A172 (cell line): ENCODE measurements at regions not wholly inside any gene's neighbourhood (a gene's known extent, or its start where the extent isn't known, plus 50 kb on each side); places are given as distances from the start of the nearest gene placed in this dataset.
A peak's percentile ranks its signal among the peaks of the same experiment; 100 is the strongest.

ENCODE experiments used
- DNase-seq: peaks from one replicate; pipeline ENCODE4 v3.0.0-alpha.2; 2015; ENCODE audit warnings: low spot score

- DNase-seq: no peak
Observed at GRCh38 chr5:98053170-98053569, 720.3 kb upstream of the RGMB start.

DNA sequence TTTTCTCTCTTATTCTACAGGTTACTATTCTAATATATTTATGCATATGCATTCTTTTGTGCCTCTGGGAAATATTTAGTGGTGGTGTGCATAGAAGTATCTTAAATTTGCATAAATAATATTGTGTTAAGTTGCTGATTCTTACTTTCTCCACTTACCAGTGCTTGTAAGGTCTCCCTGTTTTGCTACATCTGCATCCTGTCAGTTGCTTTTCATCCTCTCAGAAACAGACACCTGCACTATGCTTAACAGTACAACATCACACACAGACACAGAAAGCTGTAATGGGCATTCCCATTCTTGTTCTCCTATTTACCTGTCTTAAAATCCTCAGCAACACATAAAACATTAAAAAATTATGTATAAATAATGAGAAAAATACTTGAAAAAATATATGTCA, 713.3 kb upstream of the RGMB start:
- no peak for DNase-seq

GRCh38 chr5:98064118-98064685, 709.3 kb upstream of the RGMB start:
- no peak for DNase-seq

DNA sequence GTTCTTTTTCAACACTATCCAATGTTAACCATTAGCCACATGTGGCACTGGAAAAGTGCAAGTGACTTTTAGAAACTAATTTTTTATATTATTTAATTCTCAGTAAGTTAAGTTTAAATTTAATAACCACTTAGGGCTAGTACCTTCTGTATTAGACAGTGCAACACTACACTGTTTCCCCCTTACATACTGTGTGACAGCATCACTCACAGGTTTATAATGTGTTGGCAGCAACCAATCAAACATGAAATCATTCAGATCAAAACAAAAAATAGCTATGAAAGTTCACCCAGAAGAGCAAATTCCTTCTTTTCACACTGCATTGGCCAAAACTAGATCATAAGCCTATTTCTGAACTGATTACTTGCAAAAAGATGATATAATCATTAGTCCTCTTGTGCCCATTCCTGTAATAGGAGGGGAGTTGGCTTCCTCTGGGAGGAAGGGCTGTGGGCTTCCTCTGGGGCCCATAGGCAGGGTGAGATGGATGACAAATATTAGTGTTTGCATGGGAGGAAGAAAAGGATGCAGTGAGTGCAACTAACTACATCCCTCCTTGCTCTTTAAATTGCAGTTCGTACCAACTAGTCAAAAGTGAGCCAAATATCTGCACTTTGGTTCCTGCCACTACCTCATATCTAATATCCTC, 708.1 kb upstream of the RGMB start:
- no peak for DNase-seq

GRCh38 chr5:98066910-98067309, 706.6 kb upstream of the RGMB start:
- DNase-seq: no peak

DNA sequence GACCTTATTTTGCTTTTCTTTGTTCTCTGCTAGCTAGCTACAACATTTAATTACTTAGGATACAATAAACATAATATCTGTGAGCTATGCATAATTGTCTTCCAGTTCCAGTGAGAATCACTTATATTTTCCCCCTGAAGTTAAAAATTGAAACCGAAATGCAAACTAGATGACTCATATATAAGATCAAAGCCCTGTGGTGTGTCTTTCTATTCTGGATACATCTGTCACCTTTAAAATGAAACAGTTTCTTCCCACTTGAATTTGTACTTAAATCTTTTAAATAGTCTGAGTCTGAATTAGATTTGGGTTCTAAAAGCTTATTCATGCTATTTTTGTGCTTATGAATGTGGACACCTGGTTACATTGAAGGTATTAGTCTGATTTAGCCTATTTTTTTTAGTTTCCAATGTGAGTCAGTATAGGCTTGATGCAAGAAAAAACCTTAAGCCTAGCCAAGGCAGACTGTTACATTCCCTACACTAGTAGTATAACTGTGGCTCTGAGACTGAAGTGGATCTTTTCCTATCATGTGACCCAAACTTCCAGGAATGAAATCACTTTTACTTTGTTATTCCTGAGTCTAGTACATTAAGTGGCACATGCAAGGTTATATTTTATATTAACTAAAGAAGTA, 703.5 kb upstream of the RGMB start:
- DNase-seq: no peak

GRCh38 chr5:98072921-98073320, 700.5 kb upstream of the RGMB start:
- DNase-seq: no peak

DNA sequence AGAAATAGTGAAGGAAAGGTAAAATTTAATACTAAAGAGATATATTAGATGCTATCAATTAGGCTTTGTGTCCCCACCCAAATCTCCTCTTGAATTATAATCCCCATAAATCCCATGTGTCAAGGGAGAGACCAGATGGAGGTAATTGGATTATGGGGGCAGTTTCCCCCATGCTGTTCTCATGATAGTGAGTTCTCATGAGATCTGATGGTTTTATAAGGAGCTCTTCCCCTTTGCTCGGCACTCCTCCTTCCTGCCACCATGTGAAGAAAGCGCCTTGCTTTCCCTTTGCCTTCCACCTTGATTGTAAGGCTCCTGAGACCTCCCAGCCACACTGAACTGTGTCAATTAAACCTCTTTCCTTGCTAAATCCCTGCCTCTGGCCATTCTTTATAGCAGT, 697.0 kb upstream of the RGMB start:
- no peak for DNase-seq

- no peak for DNase-seq
Observed at GRCh38 chr5:98085593-98085992, 687.9 kb upstream of the RGMB start.

GRCh38 chr5:98095072-98095471, 678.4 kb upstream of the RGMB start:
- no peak for DNase-seq

GRCh38 chr5:98096155-98096554, 677.3 kb upstream of the RGMB start:
- DNase-seq: no peak

DNA sequence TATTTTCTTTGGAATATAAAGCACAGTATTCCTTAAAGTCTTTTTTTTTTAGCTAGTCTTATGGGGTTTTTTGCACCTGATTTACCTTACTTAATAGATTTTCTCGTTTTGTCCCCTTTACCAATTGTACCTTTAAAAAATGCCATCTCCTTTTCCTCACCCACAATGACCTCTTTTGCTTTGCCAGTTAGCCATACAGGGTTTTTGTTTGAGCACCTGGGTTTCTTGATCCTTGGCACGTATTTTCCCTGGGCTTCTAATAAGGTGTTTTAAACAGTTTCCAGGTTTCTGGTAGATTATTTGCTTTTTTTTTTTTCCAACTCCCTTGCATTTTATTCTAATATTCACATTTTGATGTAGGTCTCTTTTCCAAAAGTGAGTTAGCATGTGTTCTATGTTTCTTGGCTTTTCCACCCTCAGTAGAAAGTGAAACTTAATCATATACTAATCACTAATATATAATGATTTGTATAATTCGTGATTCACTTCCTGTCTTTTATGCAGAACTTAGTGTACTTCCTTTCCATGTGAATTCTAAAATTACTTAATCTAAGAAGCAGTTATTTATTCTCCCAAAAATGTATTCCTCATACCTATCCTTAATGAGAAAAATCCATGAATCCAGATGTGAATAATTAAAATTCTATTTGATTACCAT, 673.9 kb upstream of the RGMB start:
- no peak for DNase-seq

- DNase-seq: no peak
Observed at GRCh38 chr5:98101131-98101530, 672.3 kb upstream of the RGMB start.

- DNase-seq: no peak
Observed at GRCh38 chr5:98102936-98103335, 670.5 kb upstream of the RGMB start.

- no peak for DNase-seq
Observed at GRCh38 chr5:98103807-98104206, 669.7 kb upstream of the RGMB start.

DNA sequence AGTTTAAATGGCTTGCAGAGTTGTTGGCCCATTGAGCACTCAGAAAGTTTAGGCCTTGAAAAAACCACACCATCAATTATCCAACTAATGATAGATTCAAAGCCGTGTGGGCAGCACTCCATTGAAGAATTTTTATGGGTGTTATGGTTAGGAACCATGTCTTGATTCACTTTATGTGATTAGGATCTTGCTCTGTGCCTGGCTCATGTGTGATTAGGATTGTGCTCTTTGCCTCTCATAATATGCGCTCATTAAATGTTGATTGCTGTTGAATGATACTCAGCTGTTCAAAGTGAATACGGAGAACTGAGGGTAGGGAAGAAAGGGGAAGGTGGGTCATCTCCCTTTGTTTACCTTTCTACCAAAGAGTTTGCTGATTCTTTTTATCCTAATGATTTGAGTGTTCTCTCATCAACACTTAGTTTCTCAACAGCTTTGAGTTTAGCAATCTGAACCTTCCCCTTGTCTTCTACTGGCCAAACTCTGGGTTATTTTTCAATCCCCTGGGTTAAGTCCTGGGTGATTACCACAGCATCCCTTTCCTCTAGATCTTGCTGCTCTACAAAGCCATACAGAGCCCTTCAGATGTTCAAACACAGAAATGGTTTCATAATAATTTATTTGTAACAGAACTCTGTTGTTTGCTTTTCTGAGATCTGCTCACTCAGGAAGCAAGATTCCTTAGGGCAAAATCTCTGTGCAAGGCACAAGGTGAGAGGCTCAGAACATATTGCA, 668.8 kb upstream of the RGMB start:
- DNase-seq: no peak

- no peak for DNase-seq
Observed at GRCh38 chr5:98105681-98106080, 667.8 kb upstream of the RGMB start.

GRCh38 chr5:98106116-98107031, 667.1 kb upstream of the RGMB start:
- DNase-seq: no peak

DNA sequence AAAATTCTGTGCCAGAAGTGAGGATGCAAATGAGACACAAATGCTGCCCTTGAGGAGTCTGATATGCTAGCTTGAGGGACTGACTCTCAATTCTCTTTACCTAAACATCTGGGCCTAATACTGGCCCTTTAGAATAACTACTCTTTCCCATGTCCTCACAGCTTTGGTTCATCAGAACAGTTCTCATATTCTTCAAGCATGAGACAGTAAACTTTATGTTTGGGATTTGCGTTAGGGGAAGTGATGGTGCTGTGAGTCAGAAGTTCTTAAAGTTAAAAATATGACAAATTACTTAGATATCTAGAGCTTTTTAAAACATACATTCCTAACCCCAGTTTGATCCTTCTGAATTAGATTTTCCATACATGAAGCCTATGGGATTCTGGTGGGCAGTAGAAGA, 665.0 kb upstream of the RGMB start:
- DNase-seq: peak; percentile 76

- peak; percentile 74 for DNase-seq
Observed at GRCh38 chr5:98109561-98110006, 663.9 kb upstream of the RGMB start.

DNA sequence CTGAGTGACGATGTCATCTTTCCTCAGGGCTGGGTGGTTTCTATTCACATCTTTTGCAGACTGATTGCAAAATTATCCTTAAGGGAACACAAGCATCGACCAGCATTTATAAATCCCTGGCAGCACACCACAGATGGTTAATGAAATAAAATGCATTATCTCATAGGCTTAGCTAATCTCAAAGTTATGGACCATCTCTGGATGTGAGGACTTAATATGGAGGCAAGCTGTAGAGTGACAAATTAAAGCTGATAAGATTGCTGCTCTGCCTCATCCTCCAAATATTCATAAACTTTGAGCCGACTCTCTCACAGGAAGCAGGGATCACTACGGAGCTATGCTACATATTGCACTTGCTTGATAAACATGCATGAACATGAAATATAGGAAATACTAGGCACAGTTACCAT, 663.2 kb upstream of the RGMB start:
- peak; percentile 76 for DNase-seq
